Heart left ventricle (tissue), 13 donors: ENCODE measurements at regions not wholly inside any gene's neighbourhood (a gene's known extent, or its start where the extent isn't known, plus 50 kb on each side); places are given as distances from the start of the nearest gene placed in this dataset.

Source experiments
- POLR2A ChIP-seq, 2 donors: fragments of 450-650 bp; IDR thresholded peaks; one replicate each; pipeline ENCODE4 v1.6.1; 2017; ENCODE audit warnings: antibody characterized with exemption in 2 of 2, mild to moderate bottlenecking in 2 of 2, moderate library complexity in 2 of 2
- TF ChIP-seq, protein P1 (sequence below), 12 donors: fragments of 200-600 bp; sonication (generic) in 4 of 12; IDR thresholded peaks; one replicate each; pipeline versions ENCODE4 v1.5.0 to v1.8.0; 2018 to 2022; ENCODE audit warnings: antibody characterized with exemption in 12 of 12, mild to moderate bottlenecking in 5 of 12
- donor health status: ischemic (EF 13 %, LVEDD 7.1; RV severe dilation, severe dysfunction).
- donor health status: DM: no; HTN: yes; CAD: no.
- donor health status: DM: no; HTN: no; CAD: no.
- donor health status: ischemic (EF 25% LVEDD 6.9; RV normal size, moderate dysfunction).
- donor health status: ischemic (EF 25% LVEDD 5.7; RV mildly dilated, moderate dysfunction).
- donor health status: ischemic (EF 35%, LVEDD 5.7; RV mildly dilated, moderate dysfunction).
- donor health status: nonischemic (EF 11% LVEDD 7.7; RV severe dilation, severe dysfunction).
- donor health status: DM: yes; HTN: yes; CAD: no.
- donor health status: PGD.
- donor health status: ischemic (EF 29% LVEDD 5.4; RV normal size, mild dysfunction).
- donor health status: nonischemic (EF 23%, LVEDD 6.1; RV moderate dilation, normal function).

DNA sequence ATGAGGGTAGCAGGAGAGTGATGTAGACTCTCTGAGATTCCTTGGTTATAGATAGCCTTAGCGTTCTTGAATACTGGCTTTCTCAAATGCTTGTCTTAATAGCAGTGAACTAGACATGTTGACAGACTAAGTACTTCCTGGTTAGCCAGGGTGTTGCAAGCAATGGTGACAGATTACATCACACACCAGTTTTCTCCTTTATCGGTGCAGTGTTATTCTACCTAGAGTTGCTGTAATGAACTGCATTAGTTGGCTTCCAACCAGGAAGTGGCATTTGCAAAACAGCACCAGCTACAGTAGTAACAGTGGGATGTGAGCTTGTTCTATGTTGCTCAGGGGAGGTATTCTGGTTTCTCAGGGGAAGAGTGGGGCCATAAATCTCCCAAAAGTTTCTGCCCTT is 582.2 kb upstream of the DDX18 start:
- TF ChIP-seq, protein P1, sequence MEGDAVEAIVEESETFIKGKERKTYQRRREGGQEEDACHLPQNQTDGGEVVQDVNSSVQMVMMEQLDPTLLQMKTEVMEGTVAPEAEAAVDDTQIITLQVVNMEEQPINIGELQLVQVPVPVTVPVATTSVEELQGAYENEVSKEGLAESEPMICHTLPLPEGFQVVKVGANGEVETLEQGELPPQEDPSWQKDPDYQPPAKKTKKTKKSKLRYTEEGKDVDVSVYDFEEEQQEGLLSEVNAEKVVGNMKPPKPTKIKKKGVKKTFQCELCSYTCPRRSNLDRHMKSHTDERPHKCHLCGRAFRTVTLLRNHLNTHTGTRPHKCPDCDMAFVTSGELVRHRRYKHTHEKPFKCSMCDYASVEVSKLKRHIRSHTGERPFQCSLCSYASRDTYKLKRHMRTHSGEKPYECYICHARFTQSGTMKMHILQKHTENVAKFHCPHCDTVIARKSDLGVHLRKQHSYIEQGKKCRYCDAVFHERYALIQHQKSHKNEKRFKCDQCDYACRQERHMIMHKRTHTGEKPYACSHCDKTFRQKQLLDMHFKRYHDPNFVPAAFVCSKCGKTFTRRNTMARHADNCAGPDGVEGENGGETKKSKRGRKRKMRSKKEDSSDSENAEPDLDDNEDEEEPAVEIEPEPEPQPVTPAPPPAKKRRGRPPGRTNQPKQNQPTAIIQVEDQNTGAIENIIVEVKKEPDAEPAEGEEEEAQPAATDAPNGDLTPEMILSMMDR (IDR thresholded peaks at IDR 0.05), result no peak
- TF ChIP-seq POLR2A (IDR thresholded peaks at IDR 0.05), result no peak
